GM12878 (cell line): ENCODE measurements at regions not wholly inside any gene's neighbourhood (a gene's known extent, or its start where the extent isn't known, plus 50 kb on each side); places are given as distances from the start of the nearest gene placed in this dataset.

ENCODE experiments used
- ATAC-seq: fragments of 200-7000 bp; cut with Tn5 transposase; 3 replicates; pipeline ENCODE4 v1.9.1; 2020; ENCODE audit warnings: mild to moderate bottlenecking, moderate library complexity
- BruUV-seq: library from RNA; stranded (reverse); fragments of 400-500 nt; replicated peaks from 2 replicates; lab custom pipeline; 2021; lab: Mats Ljungman, UMichigan
- CTCF ChIA-PET: fragments of 300-600 bp; sonication (Branson Sonifier 250); formaldehyde crosslinking; extraction: SDS; loops from one replicate; lab custom pipeline; 2021; ENCODE audit warnings: inconsistent platforms; lab: Yijun Ruan, JAX
- POLR2A ChIA-PET: fragments of 350-600 bp; formaldehyde crosslinking; extraction: SDS; loops from one replicate; lab custom pipeline; 2021; ENCODE audit warnings: inconsistent platforms; lab: Charles Lee
- RAD21 ChIA-PET: fragments of 300-600 bp; sonication (Branson Sonifier 250); formaldehyde crosslinking; loops from one replicate; lab custom pipeline; 2023; ENCODE audit warnings: antibody characterized with exemption; ENCODE audit not compliant: unreplicated experiment; lab: Charles Lee
- SMC1A ChIA-PET: fragments of 300-600 bp; sonication (Branson Sonifier 250); formaldehyde crosslinking; loops from one replicate; lab custom pipeline; 2023; ENCODE audit not compliant: unreplicated experiment, uncharacterized antibody; lab: Charles Lee
- DNase-seq: peaks from one replicate; pipeline ENCODE4 v3.0.0-alpha.2; 2011; ENCODE audit warnings: low read depth, low spot score
- FAIRE-seq: peaks from 3 replicates; lab custom pipeline; 2011; peaks lifted over from hg19 to GRCh38; lab: Jason Lieb, UNC
- H2AFZ ChIP-seq: 2 replicates; pipeline ENCODE4 v1.6.0; 2011; ENCODE audit warnings: low read depth, low read length, control low read depth; ENCODE audit not compliant: control insufficient read depth
- H3K27ac ChIP-seq: 2 replicates; pipeline ENCODE4 v1.5.1; 2011; ENCODE audit warnings: control low read depth; ENCODE audit not compliant: control insufficient read depth, insufficient read depth
- H3K27me3 ChIP-seq, 2 experiments: replicated peaks in 1 of 2; 2 replicates each; pipeline versions ENCODE4 v1.6.0 to v1.6.1; 2011; ENCODE audit warnings: low read length in 1 of 2; ENCODE audit not compliant: control insufficient read depth in 2 of 2, insufficient read depth in 2 of 2
- H3K36me3 ChIP-seq, 2 experiments: 2 replicates each; pipeline ENCODE4 v1.5.1; 2011; ENCODE audit warnings: low read length in 1 of 2; ENCODE audit not compliant: control insufficient read depth in 2 of 2, insufficient read depth in 2 of 2
- H3K4me1 ChIP-seq: 2 replicates; pipeline ENCODE4 v1.6.1; 2011; ENCODE audit warnings: mild to moderate bottlenecking, low read length, moderate library complexity, mixed read lengths; ENCODE audit not compliant: control insufficient read depth, insufficient read depth
- H3K4me2 ChIP-seq: 2 replicates; pipeline ENCODE4 v1.6.0; 2011; ENCODE audit warnings: control low read depth; ENCODE audit not compliant: control insufficient read depth, insufficient read depth
- H3K4me3 ChIP-seq: fragments of 200-600 bp; sonication (generic); 2 replicates; pipeline ENCODE4 v1.5.1; 2016
- H3K79me2 ChIP-seq: 2 replicates; pipeline ENCODE4 v1.6.0; 2011; ENCODE audit warnings: low read length; ENCODE audit not compliant: control insufficient read depth, insufficient read depth
- H3K9ac ChIP-seq: 2 replicates; pipeline ENCODE4 v1.8.0; 2011; ENCODE audit warnings: low read length, control low read depth, mixed read lengths; ENCODE audit not compliant: control insufficient read depth, insufficient read depth
- H3K9me3 ChIP-seq: replicated peaks from 3 replicates; pipeline ENCODE4 v1.5.1; 2011; ENCODE audit warnings: mild to moderate bottlenecking, low read length; ENCODE audit not compliant: control insufficient read depth, insufficient read depth
- H4K20me1 ChIP-seq: 2 replicates; pipeline ENCODE4 v1.6.0; 2011; ENCODE audit not compliant: control insufficient read depth, insufficient read depth
- CHD4 ChIP-seq: fragments of 200-600 bp; sonication (generic); IDR thresholded peaks from 2 replicates; pipeline ENCODE4 v1.6.1; 2016; ENCODE audit warnings: mild to moderate bottlenecking
- E2F4 ChIP-seq: IDR thresholded peaks from 2 replicates; pipeline ENCODE4 v1.6.1; 2012; ENCODE audit warnings: low read depth, low read length, improper control_type of control experiment
- GATAD2B ChIP-seq: fragments of 450-650 bp; conservative IDR thresholded peaks from 2 replicates; pipeline ENCODE4 v1.6.1; 2017; ENCODE audit warnings: low read depth, mild to moderate bottlenecking, moderate library complexity
- HSF1 ChIP-seq: fragments of 150-350 bp; IDR thresholded peaks from 2 replicates; pipeline ENCODE4 v1.6.1; 2014; ENCODE audit warnings: mild to moderate bottlenecking, low read depth, low read length
- JUNB ChIP-seq: IDR thresholded peaks from 2 replicates; pipeline ENCODE4 v1.6.1; 2016; ENCODE audit warnings: antibody characterized with exemption, mild to moderate bottlenecking
- NR2F1 ChIP-seq: fragments of 450-650 bp; conservative IDR thresholded peaks from 2 replicates; pipeline ENCODE4 v1.6.1; 2017; ENCODE audit warnings: mild to moderate bottlenecking
- POLR2AphosphoS5 ChIP-seq: IDR thresholded peaks from 2 replicates; pipeline ENCODE4 v1.6.1; 2011; ENCODE audit warnings: mild to moderate bottlenecking, low read length, inconsistent platforms
- SMAD5 ChIP-seq: IDR thresholded peaks from 2 replicates; pipeline ENCODE4 v1.6.1; 2016; ENCODE audit warnings: antibody characterized with exemption, low read depth
- SREBF1 ChIP-seq: IDR thresholded peaks from 2 replicates; pipeline ENCODE4 v1.6.1; 2012; ENCODE audit warnings: mild to moderate bottlenecking, low read length
- TCF12 ChIP-seq: IDR thresholded peaks from 2 replicates; pipeline ENCODE4 v1.6.1; 2011; ENCODE audit warnings: low read depth, mild to moderate bottlenecking, low read length
- ZBTB4 ChIP-seq: fragments of 450-650 bp; formaldehyde crosslinking; IDR thresholded peaks from 2 replicates; pipeline ENCODE4 v1.4.0; 2022; ENCODE audit warnings: mild to moderate bottlenecking, moderate library complexity
- ZNF207 ChIP-seq: fragments of 450-650 bp; IDR thresholded peaks from 2 replicates; pipeline ENCODE4 v1.6.1; 2014; ENCODE audit warnings: antibody characterized with exemption, mild to moderate bottlenecking, borderline replicate concordance
- WGBS: methylation state at CpG from one replicate; pipeline ENCODE4 v1.1.6; 2016; ENCODE audit warnings: low lambda C conversion rate; ENCODE audit not compliant: insufficient replicate concordance, insufficient coverage; ENCODE audit errors: missing lambda C conversion rate; 5-methylcytosine and 5-hydroxymethylcytosine counted together
- in situ Hi-C: fragments of 300-500 bp; cut with MboI; formaldehyde crosslinking; loops from 9 replicates; pipeline ENCODE4 v1.14.3; 2018; ENCODE audit warnings: mixed read lengths
- intact Hi-C: fragments of 100-400 bp; cut with micrococcal nuclease; formaldehyde crosslinking; loops from one replicate; pipeline ENCODE4 v1.14.2; 2022; ENCODE audit not compliant: unreplicated experiment

- Histone ChIP-seq H3K9me3 (no peaks in the 10 kb centered on the region), H3K9ac (no peak overlapping the region), H2AFZ (no peak overlapping the region), H3K4me3 (no peak overlapping the region), H3K4me2 (no peak overlapping the region), H4K20me1 (no peaks in the 10 kb centered on the region)
- RAD21 ChIA-PET, result no interaction called here
- BruUV-seq, result no TSS peak
- WGBS, result 54% methylated on average over 2 of the region's 2 CpGs
- SMC1A ChIA-PET, result interaction anchor here (0.9 kb wide), 1 partner anchor 9 kb away, joined by 3 read pairs; no protein-coding TSS in a partner anchor
- ATAC-seq (no peak), DNase-seq (no peak), FAIRE-seq (no peak)
- intact Hi-C loops, result no loop called here
- POLR2A ChIA-PET, result interaction anchor here (0.6 kb wide), 1 partner anchor 515 kb away, joined by 6 read pairs; no protein-coding TSS in a partner anchor
- TF ChIP-seq TCF12, result no peak
- TF ChIP-seq HSF1, result no peak
- TF ChIP-seq SMAD5, result no peak
- no peak for TF ChIP-seq SREBF1
- no peak for TF ChIP-seq E2F4
- TF ChIP-seq NR2F1, result no peak
- no peak for TF ChIP-seq JUNB
- no peak for TF ChIP-seq POLR2AphosphoS5
- no peak for TF ChIP-seq CHD4
- no peak for TF ChIP-seq ZNF207
- no peak for TF ChIP-seq ZBTB4 (CRISPR knock-in tag)
- no peak for TF ChIP-seq GATAD2B
- TF ChIP-seq, all 136 proteins: peak for 0
- Histone ChIP-seq H3K4me1 (no peaks in the 10 kb centered on the region), H3K27ac (no peak overlapping the region), H3K79me2 (no peaks in the 10 kb centered on the region), H3K36me3 (no peaks in the 10 kb centered on the region), H3K27me3 (no peaks in the 10 kb centered on the region)
- in situ Hi-C loops, result no loop called here
- CTCF ChIA-PET, result interaction anchor here (1.1 to 2.1 kb wide), 3 partner anchors 8 to 18 kb away, joined by 3 to 9 read pairs (median 3); no protein-coding TSS in a partner anchor
These were observed 60.3 kb upstream of the UPP2 start for GRCh38 chr2:158041400-158041799.
